ENCODE measurements at regions not wholly inside any gene's neighbourhood (a gene's known extent, or its start where the extent isn't known, plus 50 kb on each side); places are given as distances from the start of the nearest gene placed in this dataset.

- DNase-seq (ENCODE audit: low spot score): peak; percentile 90
- TF ChIP-seq CTCF (IDR thresholded peaks at IDR 0.05; ENCODE audit: extremely low read depth, missing control alignments): peak; percentile 46
Measured at GRCh38 chr6:56843476-56844349, 111.2 kb upstream of the BEND6 start.

- DNase-seq (ENCODE audit: low spot score): peak; percentile 53
- TF ChIP-seq CTCF (IDR thresholded peaks at IDR 0.05; ENCODE audit: extremely low read depth, missing control alignments): no peak
Measured at GRCh38 chr6:56842686-56843475, 112.0 kb upstream of the BEND6 start.

GRCh38 chr6:56841751-56842150 lies 113.2 kb upstream of the BEND6 start:
- no peak for DNase-seq (ENCODE audit: low spot score)
- TF ChIP-seq CTCF (IDR thresholded peaks at IDR 0.05; ENCODE audit: extremely low read depth, missing control alignments): no peak

GRCh38 chr6:56841381-56841749 lies 113.5 kb upstream of the BEND6 start:
- no peak for TF ChIP-seq CTCF (IDR thresholded peaks at IDR 0.05; ENCODE audit: extremely low read depth, missing control alignments)
- no peak for DNase-seq (ENCODE audit: low spot score)

GRCh38 chr6:56840467-56841380 lies 114.2 kb upstream of the BEND6 start:
- no peak for DNase-seq (ENCODE audit: low spot score)
- TF ChIP-seq CTCF (IDR thresholded peaks at IDR 0.05; ENCODE audit: extremely low read depth, missing control alignments): no peak

- TF ChIP-seq CTCF (IDR thresholded peaks at IDR 0.05; ENCODE audit: extremely low read depth, missing control alignments): no peak
- no peak for DNase-seq (ENCODE audit: low spot score)
Measured at GRCh38 chr6:56839533-56840183, 115.2 kb upstream of the BEND6 start.
